NCI-H226 (cell line): ENCODE measurements at regions not wholly inside any gene's neighbourhood (a gene's known extent, or its start where the extent isn't known, plus 50 kb on each side); places are given as distances from the start of the nearest gene placed in this dataset.
A peak's percentile ranks its signal among the peaks of the same experiment; 100 is the strongest.

ENCODE experiments used
- DNase-seq: peaks from one replicate; pipeline ENCODE4 v3.0.0-alpha.2; 2015

DNA sequence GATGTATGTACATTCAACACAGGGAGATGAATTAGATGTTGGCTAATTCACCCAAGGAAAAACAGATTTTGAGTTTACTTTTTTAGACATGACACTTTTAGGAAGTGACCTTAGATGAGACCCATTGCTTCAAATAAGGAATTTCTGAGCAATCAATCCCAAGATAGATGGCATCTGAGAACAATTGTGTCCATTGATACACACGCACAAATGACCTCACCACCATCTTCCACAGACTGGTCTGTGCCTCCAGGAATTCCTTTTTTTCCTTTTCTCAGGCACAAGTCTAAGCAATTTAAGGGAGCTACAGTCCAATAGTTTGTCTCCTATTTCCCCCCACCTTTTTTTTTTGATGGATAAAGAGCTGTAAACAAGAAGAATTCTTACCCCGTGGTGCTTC, 265.3 kb downstream of the TBL1XR1 start:
- DNase-seq = no peak

GRCh38 chr3:176930942-176931341, 266.3 kb downstream of the TBL1XR1 start:
- DNase-seq = no peak

- no peak for DNase-seq
Observed at GRCh38 chr3:176928582-176928931, 268.7 kb downstream of the TBL1XR1 start.

DNA sequence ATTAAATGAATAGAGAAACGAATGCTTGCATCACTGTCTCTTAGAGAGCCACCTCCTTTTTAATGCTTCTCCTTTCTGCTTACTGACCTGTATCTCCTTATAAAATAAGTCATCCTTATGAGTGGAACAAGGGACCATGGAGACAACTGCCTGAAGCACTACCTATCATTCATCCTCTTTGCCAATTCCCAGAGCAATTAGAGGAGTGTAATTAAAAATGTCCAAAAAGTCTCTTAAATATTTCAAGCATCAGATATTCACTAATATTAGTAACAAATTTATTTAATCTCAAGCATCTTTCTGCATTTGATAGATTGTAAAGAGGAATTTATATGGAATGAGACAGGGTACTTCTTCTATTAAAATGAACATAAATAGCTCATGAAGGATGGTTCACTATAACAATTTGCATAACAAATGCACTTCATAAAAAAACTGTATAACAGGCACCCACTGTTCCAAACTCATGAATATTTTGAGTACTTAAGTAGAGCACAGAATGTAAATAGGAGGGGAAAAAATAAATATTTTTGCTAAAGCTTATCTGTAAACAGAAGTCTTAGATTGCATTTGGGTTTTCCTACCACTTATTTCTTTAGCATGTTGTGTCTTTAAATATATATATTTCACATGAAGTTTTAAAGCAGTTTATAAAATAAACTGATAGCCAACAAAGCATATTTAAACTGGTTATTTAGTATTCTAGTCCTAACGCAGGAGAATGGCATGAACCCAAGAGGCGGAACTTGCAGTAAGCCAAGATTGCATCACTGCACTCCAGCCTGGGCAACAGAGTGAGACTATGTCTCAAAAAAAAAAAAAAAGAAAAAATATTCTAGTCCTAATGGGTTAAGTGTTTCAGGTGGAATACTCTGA, 269.3 kb downstream of the TBL1XR1 start:
- DNase-seq = no peak

DNA sequence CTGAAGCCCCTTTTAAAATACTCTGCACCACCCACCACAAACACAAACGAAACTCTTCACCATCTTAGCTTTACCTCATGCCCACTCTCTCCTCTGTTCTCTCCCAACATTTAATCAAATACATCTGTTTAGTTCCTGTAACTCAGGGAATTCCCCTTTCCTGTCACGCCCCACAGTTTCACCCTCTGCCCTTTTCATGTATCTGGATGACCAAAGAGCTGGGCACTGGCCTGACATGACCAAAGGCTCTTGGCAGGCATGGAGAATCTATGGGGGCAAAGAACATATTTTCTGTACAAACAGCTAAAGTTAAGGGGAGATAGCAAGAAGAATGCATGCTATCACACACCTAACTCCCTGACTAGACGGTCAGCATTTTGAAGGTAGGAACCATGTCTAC, 270.0 kb downstream of the TBL1XR1 start:
- no peak for DNase-seq

GRCh38 chr3:176926688-176927087, 270.6 kb downstream of the TBL1XR1 start:
- DNase-seq = no peak

GRCh38 chr3:176926034-176926433, 271.2 kb downstream of the TBL1XR1 start:
- DNase-seq = no peak

DNA sequence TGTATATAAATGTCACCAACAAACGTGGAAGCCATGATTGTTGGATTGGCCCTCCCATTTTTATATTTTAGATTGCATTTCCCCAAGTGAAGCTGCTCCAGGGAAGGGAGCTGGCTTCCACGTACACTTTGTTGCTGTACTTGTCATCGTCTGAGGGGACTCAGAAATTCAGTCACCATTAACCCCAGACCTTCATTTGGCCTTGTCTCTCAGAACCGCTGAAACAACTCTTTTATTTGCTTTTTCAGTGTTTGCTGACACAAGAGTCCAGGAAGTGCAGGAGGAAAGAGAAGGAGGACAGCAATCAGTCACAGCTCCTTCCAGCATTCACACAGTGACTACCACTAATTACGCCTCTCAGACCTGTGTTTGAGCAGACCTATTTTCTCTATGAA, 276.5 kb downstream of the TBL1XR1 start:
- DNase-seq = no peak

DNA sequence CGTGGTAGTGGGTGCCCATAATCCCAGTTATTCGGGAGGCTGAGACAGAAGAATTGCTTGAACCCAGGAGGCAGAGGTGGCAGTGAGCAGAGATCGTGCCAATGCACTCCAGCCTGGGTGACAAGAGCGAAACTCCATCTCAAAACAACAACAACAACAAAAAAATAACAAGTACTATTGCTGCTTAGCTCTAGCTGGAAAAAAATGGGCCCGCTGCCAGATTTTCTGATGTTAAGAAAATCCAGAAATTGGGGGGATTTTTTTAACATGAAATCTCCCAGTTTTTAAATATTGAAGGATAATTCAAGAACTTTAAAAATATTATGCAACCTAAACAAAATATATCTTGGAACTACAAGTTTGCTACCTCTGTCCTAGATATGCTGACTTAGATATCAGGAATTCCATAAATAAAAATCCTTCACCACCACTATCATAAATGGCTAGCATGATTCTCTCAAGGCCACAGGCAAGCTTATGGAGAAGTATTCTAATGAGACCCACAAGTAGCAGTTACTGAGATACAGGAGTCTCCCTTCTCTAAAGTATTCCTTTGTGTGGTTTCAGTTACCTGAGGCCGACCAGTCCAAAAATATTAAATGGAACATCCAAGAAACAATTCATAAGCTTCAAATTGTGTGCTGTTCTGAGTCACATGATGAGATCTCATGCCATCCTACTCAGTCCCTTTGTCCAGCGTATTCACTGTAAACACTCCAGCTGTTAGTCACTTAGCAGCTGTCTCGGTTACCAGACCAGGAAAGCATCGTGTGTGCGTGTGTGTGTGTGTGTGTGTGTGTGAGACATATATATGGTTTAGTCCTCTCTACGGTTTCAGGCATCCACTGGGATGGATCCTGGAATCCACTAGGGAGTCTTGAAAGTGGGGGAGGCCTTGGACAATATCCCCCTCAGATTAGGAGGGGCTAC, 277.2 kb downstream of the TBL1XR1 start:
- no peak for DNase-seq

DNA sequence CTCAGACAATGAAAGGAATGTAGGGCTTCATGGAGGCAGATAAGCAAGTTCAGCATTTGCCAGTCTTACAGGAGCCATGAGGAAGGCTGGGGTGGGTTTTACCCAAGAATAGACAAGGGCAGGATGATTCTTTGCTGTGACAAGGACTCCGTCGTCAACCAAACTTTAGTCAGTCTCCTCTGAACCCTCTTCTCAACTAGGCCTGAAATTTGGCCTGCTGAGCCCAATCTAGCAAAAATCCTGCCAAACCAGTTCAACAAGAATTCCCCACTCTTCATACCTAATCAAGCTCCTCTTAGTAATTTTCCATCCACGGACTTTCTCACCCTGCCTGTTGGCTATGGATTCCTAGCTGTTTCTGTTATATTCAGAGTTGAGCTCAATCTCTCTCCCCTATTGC, 280.5 kb downstream of the TBL1XR1 start:
- DNase-seq = no peak

GRCh38 chr3:176914764-176915163, 282.5 kb downstream of the TBL1XR1 start:
- no peak for DNase-seq

DNA sequence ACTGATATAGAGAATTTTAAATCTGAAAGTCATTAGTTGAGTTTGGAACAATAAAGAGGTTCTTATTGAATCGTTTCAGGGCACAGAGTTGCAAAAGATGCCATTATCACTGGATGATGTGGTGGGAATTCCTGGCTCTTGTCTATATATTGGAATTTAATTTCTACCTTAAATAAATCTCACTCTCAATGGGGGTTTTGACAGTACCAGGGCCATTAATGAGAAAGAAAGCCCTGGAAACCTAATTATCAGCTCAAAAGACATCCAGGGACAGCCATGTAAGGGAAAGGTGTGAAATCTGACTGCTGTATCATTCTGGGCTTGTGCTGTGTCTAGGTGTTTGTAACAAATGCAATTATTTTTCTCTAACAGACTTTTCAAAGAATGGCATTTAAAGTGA, 285.7 kb downstream of the TBL1XR1 start:
- DNase-seq = no peak

DNA sequence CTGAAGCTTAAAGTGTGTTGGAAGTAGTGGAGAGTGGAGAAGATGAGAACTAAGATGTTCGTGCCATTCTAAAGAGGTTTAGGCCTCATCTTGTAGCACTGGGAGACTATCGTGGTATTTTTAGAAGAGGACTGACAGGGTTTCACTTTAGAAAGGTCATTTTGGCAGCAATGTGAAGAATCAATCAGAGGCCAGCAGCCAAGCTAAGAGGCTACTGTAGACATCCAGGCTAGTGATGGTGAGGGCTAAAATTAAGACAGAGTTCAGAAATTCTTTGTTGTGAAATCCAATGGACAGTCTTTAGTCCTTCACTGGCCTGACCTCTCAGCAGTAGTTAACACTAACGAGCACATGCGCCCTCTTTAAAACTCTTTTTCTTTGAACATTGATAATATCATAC, 288.2 kb downstream of the TBL1XR1 start:
- DNase-seq = no peak

- peak; percentile 42 for DNase-seq
Observed at GRCh38 chr3:176906046-176906905, 291.0 kb downstream of the TBL1XR1 start.

- no peak for DNase-seq
Observed at GRCh38 chr3:176905331-176905730, 292.0 kb downstream of the TBL1XR1 start.

- DNase-seq = no peak
Observed at GRCh38 chr3:176904506-176904905, 292.8 kb downstream of the TBL1XR1 start.

DNA sequence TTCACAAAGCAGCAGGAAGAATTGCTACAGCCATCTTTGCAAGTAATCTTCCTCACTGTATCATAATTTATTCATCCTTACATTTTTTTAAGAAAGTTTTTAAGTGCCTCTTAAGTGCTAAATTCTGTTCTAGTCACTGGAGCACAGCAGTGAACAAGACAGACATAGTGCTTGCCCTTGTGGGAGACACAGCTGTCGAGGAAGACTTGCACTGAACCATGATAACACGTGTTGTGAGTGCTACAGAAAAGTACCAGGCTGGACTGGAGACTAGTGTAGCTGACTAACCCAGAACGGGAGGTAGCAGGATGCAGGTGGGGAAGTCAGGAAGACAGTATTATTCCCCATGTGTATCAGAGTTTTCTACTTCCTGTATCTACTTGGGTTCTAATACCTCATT, 300.6 kb downstream of the TBL1XR1 start:
- no peak for DNase-seq

DNA sequence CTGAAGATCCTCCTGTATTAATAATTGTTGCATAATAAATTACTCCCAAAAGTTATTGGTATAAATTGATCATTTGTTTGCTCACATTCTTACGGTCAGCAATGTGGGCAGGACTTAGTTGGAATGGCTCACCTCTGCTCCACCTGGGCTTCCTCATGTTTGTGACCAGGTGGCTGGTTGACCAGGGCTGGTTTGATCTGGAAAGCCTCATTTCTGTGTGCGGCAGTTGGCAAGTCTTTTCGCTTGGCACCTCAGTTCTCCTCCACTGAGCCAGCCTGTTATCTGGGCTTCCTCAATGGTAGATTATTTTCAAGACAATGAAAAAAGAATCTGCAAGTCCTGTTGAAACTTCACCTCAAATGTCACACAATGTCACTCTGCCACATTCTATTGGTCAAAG, 301.1 kb downstream of the TBL1XR1 start:
- no peak for DNase-seq

- DNase-seq = no peak
Observed at GRCh38 chr3:176879710-176880109, 317.6 kb downstream of the TBL1XR1 start.

DNA sequence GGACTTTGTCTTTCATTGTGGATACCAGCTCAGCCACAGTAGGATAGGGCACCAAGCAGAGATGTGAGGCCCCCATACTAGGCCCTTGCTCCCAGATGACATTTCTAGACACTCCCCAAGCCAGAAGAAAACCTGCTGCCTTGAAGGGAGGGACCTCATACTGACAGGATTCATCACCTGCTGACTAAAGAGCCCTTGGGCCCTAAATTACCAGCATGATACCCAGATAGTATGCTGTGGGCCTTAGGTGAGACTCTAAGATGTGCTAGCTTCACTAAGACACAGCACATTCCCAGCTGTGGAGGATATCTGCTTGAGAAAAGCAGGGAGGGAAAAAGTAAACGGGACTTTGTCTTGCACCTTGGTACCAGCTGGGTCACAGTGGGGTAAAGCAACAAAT, 324.0 kb downstream of the TBL1XR1 start:
- no peak for DNase-seq

GRCh38 chr3:176872771-176873209, 324.5 kb downstream of the TBL1XR1 start:
- peak; percentile 14 for DNase-seq

DNA sequence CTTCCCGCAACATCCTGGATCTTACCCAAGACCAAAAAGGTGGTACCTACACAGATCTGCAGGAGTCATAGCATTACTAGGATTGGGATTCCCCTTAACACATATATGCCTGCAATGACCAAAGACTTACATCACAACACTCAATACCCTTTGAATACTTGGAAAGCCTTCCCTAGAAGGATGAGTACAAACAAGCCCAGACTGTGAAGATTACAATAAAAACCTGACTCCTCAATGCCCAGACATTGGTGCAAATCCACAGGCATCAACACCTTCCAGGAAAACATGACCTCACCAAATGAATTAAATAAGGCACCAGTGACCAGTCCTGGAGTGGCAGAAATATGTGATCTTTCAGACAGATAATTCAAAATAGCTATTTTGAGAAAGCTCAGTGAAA, 326.8 kb downstream of the TBL1XR1 start:
- DNase-seq = no peak
